Nephron progenitor cell (in vitro differentiated cells): ENCODE measurements at regions not wholly inside any gene's neighbourhood (a gene's known extent, or its start where the extent isn't known, plus 50 kb on each side); places are given as distances from the start of the nearest gene placed in this dataset.

Experiments used
- DNase-seq: peaks from one replicate; pipeline ENCODE4 v3.0.0; 2021
- H3K27ac Mint-ChIP-seq: 2 replicates; pipeline ENCODE4 v1.8.0; 2021; ENCODE audit warnings: mild to moderate bottlenecking, moderate library complexity, mixed read lengths
- H3K27me3 Mint-ChIP-seq: 2 replicates; pipeline ENCODE4 v1.8.0; 2021; ENCODE audit warnings: mild to moderate bottlenecking, low read depth, mixed read lengths; ENCODE audit not compliant: poor library complexity
- H3K36me3 Mint-ChIP-seq: 2 replicates; pipeline ENCODE4 v1.8.0; 2021; ENCODE audit warnings: low read depth, mixed read lengths
- H3K4me1 Mint-ChIP-seq: 2 replicates; pipeline ENCODE4 v1.8.0; 2021; ENCODE audit warnings: mixed read lengths
- H3K4me3 Mint-ChIP-seq: 2 replicates; pipeline ENCODE4 v1.8.0; 2021; ENCODE audit warnings: mild to moderate bottlenecking, moderate library complexity, mixed read lengths
- H3K9me3 Mint-ChIP-seq: 2 replicates; pipeline ENCODE4 v1.8.0; 2021; ENCODE audit warnings: mild to moderate bottlenecking, moderate library complexity, mixed read lengths
- CTCF ChIP-seq: fragments of 200-600 bp; sonication (generic); IDR thresholded peaks from 2 replicates; pipeline ENCODE4 v1.5.0; 2021; ENCODE audit warnings: antibody characterized with exemption

GRCh38 chr17:11130367-11130766, 110.6 kb upstream of the SHISA6 start:
- no peak for DNase-seq
- H3K36me3 Mint-ChIP-seq = no peaks in the 10 kb centered on the region
- H3K27ac Mint-ChIP-seq = no peak overlapping the region
- peaks cover 8% of the 10 kb centered on the region for H3K27me3 Mint-ChIP-seq
- H3K4me1 Mint-ChIP-seq = no peaks in the 10 kb centered on the region
- no peak overlapping the region for H3K4me3 Mint-ChIP-seq
- H3K9me3 Mint-ChIP-seq = peaks cover 6% of the 10 kb centered on the region
- TF ChIP-seq CTCF = no peak

GRCh38 chr17:11122908-11123307, 118.1 kb upstream of the SHISA6 start:
- Mint-ChIP-seq H3K4me1 (no peaks in the 10 kb centered on the region), H3K4me3 (no peak overlapping the region), H3K27ac (no peak overlapping the region), H3K9me3 (peaks cover 3% of the 10 kb centered on the region), H3K27me3 (peaks cover 3% of the 10 kb centered on the region), H3K36me3 (no peaks in the 10 kb centered on the region)
- no peak for TF ChIP-seq CTCF
- DNase-seq = no peak

- no peak overlapping the region for H3K27ac Mint-ChIP-seq
- H3K9me3 Mint-ChIP-seq = peaks cover 3% of the 10 kb centered on the region
- no peak for DNase-seq
- H3K27me3 Mint-ChIP-seq = no peaks in the 10 kb centered on the region
- H3K36me3 Mint-ChIP-seq = no peaks in the 10 kb centered on the region
- no peaks in the 10 kb centered on the region for H3K4me1 Mint-ChIP-seq
- no peak for TF ChIP-seq CTCF
- no peak overlapping the region for H3K4me3 Mint-ChIP-seq
Measured at GRCh38 chr17:11121341-11121985, 119.5 kb upstream of the SHISA6 start.

DNA sequence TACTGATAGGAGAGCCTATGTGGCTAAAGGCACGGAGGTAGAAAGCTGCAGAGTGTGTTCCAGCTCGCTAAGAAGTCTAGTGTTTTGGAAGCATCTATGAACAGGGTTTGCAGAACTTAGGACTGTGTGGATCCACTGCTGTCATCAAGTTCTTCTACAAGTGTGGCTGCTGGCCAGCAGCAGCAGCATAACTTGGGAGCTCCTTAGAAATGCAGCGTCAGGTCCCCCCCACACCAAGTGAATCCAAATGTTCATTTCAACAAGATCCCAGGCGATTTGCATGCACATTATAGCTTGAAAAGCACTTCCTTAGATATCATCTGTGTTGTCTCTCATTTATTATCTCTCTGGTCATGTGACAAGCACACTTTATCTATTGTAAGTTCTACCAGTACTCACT, 131.9 kb upstream of the SHISA6 start:
- H3K27ac Mint-ChIP-seq = no peak overlapping the region
- no peaks in the 10 kb centered on the region for H3K36me3 Mint-ChIP-seq
- H3K4me1 Mint-ChIP-seq = no peaks in the 10 kb centered on the region
- no peak overlapping the region for H3K4me3 Mint-ChIP-seq
- no peak for DNase-seq
- H3K9me3 Mint-ChIP-seq = no peaks in the 10 kb centered on the region
- peaks cover 7% of the 10 kb centered on the region for H3K27me3 Mint-ChIP-seq
- TF ChIP-seq CTCF = no peak

DNA sequence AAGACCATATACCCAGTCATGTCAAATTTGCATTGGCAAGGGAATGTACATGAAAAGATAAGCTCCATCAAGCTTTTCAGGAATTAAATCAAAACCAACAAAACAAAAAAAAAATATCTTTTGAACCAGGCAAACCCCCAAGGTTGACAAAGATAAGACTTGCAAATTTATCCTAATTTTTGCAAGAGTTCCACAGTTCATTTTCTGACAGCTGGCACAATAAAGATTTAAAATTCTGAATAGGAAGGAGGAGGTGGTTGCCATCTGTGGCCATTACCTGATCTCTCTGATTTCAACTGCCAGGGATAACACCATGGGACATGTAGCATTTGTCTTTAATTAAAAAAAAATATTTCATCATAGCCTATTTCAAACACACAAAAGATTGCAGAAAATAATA, 135.9 kb upstream of the SHISA6 start:
- no peak overlapping the region for H3K27ac Mint-ChIP-seq
- TF ChIP-seq CTCF = no peak
- no peaks in the 10 kb centered on the region for H3K9me3 Mint-ChIP-seq
- H3K27me3 Mint-ChIP-seq = peaks cover 6% of the 10 kb centered on the region
- no peak for DNase-seq
- H3K36me3 Mint-ChIP-seq = no peaks in the 10 kb centered on the region
- H3K4me1 Mint-ChIP-seq = no peaks in the 10 kb centered on the region
- no peak overlapping the region for H3K4me3 Mint-ChIP-seq

DNA sequence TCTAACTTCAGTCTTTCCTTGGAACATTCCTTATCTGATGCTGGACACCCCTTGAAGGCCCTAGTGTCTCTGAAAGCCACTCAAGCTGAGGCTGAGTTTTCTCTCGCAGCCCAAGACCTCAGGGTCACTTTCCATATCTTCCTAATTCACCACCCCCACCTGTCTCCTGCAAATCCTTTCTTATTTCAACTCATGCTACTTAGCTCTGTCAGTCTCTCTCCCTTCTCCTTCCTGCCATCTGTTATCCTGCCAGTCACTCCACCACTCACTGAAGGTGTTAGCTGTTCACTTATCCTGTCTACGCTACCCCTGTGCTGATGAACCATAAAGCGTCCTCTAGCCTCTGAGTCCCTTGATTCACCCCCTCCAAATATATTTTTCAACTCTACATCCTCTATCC, 143.9 kb upstream of the SHISA6 start:
- Mint-ChIP-seq H3K4me3 (no peak overlapping the region), H3K27ac (no peak overlapping the region), H3K36me3 (no peaks in the 10 kb centered on the region), H3K4me1 (no peaks in the 10 kb centered on the region), H3K9me3 (no peaks in the 10 kb centered on the region), H3K27me3 (peaks cover 4% of the 10 kb centered on the region)
- TF ChIP-seq CTCF = no peak
- DNase-seq = no peak
